ENCODE measurements at regions not wholly inside any gene's neighbourhood (a gene's known extent, or its start where the extent isn't known, plus 50 kb on each side); places are given as distances from the start of the nearest gene placed in this dataset.
"Not testable (repeated sequence)": the region's sequence is repeated elsewhere in the genome, so short reads cannot be mapped to it uniquely, and the experiment has no call there.

DNA sequence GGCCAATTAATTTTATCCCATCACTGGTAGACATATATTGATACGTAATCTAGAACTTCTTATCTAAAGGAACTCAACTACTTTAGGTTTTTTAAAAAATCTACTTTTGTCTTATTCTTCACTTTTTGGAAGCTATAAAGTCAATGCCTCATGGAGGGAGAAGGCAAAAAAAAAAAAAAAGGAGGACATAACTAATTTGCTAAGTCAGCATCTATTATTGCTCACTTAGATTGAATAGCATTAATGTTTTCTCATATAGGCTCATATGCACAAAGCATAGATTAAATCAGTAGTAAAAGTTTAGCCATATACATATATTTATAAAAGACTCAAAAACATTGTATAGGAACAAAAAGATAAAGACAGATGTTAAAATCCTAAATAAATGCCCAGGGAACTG is 179.3 kb upstream of the DGKB start:
- 72 to 82% methylated on average over 1 of the region's 1 CpG for WGBS, 2 donors
- TF ChIP-seq, protein P1, sequence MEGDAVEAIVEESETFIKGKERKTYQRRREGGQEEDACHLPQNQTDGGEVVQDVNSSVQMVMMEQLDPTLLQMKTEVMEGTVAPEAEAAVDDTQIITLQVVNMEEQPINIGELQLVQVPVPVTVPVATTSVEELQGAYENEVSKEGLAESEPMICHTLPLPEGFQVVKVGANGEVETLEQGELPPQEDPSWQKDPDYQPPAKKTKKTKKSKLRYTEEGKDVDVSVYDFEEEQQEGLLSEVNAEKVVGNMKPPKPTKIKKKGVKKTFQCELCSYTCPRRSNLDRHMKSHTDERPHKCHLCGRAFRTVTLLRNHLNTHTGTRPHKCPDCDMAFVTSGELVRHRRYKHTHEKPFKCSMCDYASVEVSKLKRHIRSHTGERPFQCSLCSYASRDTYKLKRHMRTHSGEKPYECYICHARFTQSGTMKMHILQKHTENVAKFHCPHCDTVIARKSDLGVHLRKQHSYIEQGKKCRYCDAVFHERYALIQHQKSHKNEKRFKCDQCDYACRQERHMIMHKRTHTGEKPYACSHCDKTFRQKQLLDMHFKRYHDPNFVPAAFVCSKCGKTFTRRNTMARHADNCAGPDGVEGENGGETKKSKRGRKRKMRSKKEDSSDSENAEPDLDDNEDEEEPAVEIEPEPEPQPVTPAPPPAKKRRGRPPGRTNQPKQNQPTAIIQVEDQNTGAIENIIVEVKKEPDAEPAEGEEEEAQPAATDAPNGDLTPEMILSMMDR (IDR thresholded peaks at IDR 0.05) = no peak
- no peak for FAIRE-seq

DNA sequence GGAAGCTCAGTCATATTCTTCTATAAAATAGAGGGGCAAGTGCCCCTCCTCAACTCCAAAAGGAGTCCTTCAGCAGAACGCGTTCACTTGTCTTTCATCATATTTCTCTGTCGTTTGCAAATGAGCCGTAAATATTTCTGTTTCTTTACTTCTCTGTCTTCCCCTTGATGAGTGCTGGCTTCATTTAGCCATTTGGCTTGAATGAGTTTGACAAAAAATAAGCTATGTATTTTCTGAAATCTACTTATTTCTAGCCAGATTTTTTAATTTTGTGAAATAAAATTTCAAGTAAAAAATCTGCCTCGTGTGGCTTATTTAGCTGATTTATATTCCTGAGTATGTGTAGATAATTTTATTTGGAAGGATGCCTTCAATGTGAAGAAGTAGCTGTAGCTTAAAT is 170.8 kb upstream of the DGKB start:
- no peak overlapping the region for H3K4me3 ChIP-seq
- H3K36me3 ChIP-seq = no peaks in the 10 kb centered on the region
- H3K27me3 ChIP-seq = no peaks in the 10 kb centered on the region
- FAIRE-seq (no peak), ATAC-seq (no peak), DNase-seq (no peak)
- intact Hi-C loops (cut with DNase I) = no loop called here
- no peak overlapping the region for H3K27ac ChIP-seq
- TF ChIP-seq, protein P1 (IDR thresholded peaks at IDR 0.05) = no peak
- WGBS, 2 donors = 63 to 71% methylated on average over 5 of the region's 5 CpGs
- H3K9me3 ChIP-seq = no peaks in the 10 kb centered on the region
- H3K4me1 ChIP-seq = no peaks in the 10 kb centered on the region

More for the DNA sequence above, 179.3 kb upstream of the DGKB start:
- DNase-seq = no peak
- intact Hi-C loops (cut with DNase I) = no loop called here
- no peak overlapping the region for H3K4me3 ChIP-seq
- H3K4me1 ChIP-seq = no peaks in the 10 kb centered on the region
- H3K9me3 ChIP-seq = no peaks in the 10 kb centered on the region
- no peak overlapping the region for H3K27ac ChIP-seq
- no peak for ATAC-seq
- no peaks in the 10 kb centered on the region for H3K36me3 ChIP-seq
- no peaks in the 10 kb centered on the region for H3K27me3 ChIP-seq

DNA sequence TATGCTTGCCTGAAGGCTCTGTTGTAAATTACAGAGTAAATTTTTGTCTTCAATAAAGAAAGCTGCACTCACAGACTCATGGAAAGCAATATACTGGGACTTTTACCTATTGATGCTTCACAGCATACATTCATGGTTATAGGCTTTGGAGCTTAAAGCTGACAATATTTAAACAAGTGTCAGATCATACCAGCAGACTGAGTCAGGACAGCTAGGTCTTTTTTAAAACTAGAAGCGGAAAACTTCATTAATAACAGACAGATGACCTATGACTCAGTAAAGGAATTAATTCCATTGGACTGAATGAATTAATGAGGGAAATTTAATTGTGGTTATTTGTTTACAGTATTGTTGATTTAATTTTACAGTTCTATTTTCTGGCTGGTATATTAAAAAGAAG is 165.8 kb upstream of the DGKB start:
- no peak for FAIRE-seq
- H3K27me3 ChIP-seq = no peaks in the 10 kb centered on the region
- no peak for ATAC-seq
- TF ChIP-seq, protein P1 (IDR thresholded peaks at IDR 0.05) = no peak
- no peak overlapping the region for H3K4me3 ChIP-seq
- H3K9me3 ChIP-seq = no peaks in the 10 kb centered on the region
- intact Hi-C loops (cut with DNase I) = no loop called here
- no peak overlapping the region for H3K27ac ChIP-seq
- no peaks in the 10 kb centered on the region for H3K4me1 ChIP-seq
- DNase-seq = no peak
- 84 to 88% methylated on average over 1 of the region's 1 CpG for WGBS, 2 donors
- no peaks in the 10 kb centered on the region for H3K36me3 ChIP-seq

DNA sequence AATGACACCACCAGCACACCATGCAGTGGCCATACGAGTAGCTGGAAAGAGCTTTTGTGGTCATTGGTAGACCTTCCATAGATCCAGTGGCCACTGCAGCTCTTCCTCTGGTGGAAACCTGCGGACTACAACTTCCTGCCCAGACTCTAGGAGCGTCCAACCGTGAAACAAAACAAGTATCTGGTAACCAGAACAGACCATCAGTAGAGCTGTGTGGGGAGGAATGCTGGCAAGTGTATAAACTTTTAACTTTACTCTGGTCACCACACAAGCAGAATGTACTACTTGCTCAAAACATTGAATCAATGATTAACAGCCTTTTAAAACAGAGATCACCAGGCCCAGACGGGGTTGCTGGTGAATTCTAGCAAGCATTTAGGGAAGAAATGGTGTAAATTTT is 154.7 kb upstream of the DGKB start:
- intact Hi-C loops (cut with DNase I) = no loop called here
- DNase-seq = no peak
- Histone ChIP-seq H3K27me3 (peaks cover 0 to 4% (median 0%) of the 10 kb centered on the region in 4 donors), H3K27ac (no peak overlapping the region), H3K36me3 (no peaks in the 10 kb centered on the region), H3K4me1 (no peaks in the 10 kb centered on the region), H3K9me3 (no peaks in the 10 kb centered on the region), H3K4me3 (no peak overlapping the region)
- 60 to 70% methylated on average over 5 of the region's 5 CpGs for WGBS, 2 donors
- TF ChIP-seq, protein P1 (IDR thresholded peaks at IDR 0.05) = no peak
- no peak for FAIRE-seq
- ATAC-seq = no peak

DNA sequence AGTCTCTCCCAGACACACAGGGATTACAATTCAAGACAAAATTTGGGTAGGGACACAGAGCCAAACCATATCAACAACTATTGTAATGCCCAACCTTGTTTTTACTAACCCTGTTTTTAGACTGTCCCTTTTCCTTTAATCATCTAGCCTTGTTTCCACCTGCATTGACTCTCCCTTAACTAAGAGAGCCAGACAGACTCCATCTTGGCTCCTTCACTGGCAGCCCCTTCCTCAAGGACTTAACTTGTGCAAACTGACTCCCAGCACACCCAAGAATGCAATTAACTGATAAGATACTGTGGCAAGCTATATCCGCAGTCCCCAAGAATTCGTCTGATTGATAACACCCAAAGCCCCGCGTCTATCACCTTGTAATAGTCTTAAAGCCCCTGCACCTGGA is 151.8 kb upstream of the DGKB start:
- H3K4me3 ChIP-seq; H3K27ac ChIP-seq; H3K27me3 ChIP-seq; H3K9me3 ChIP-seq; H3K36me3 ChIP-seq; FAIRE-seq; DNase-seq; ATAC-seq; H3K4me1 ChIP-seq; intact Hi-C loops (cut with DNase I): not testable (repeated sequence)
- 0 to 8% methylated on average over 4 of the region's 4 CpGs for WGBS, 2 donors

DNA sequence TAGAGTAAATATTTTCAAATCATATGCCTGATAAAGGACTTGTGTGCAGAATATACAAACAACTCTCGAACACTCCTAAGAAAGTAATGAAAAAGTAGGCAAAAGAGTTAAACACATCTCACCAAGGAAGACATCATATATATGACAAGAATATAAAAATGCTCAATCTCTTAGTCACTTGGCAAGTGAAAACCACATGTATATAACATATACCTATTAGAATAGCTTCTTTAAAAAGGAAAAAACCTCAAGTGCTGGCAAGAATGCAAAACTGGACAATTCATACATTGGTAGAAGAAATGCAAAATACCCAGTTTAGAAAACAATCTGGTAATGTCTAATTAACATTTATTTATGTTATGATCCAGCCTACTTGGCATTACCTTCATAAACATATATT is 146.6 kb upstream of the DGKB start:
- TF ChIP-seq, protein P1 (IDR thresholded peaks at IDR 0.05) = no peak
- H3K36me3 ChIP-seq = no peaks in the 10 kb centered on the region
- intact Hi-C loops (cut with DNase I) = no loop called here
- no peak for FAIRE-seq
- ATAC-seq = no peak
- DNase-seq = no peak
- no peak overlapping the region for H3K27ac ChIP-seq
- WGBS, 2 donors = 62 to 77% methylated on average over 1 of the region's 1 CpG
- peaks cover 0 to 3% (median 0%) of the 10 kb centered on the region in 4 donors for H3K27me3 ChIP-seq
- no peaks in the 10 kb centered on the region for H3K9me3 ChIP-seq
- no peaks in the 10 kb centered on the region for H3K4me1 ChIP-seq
- no peak overlapping the region for H3K4me3 ChIP-seq

Data from pancreas (tissue), 10 donors.